ENCODE measurements at regions not wholly inside any gene's neighbourhood (a gene's known extent, or its start where the extent isn't known, plus 50 kb on each side); places are given as distances from the start of the nearest gene placed in this dataset.

- Histone ChIP-seq H3K56ac (replicated peaks; ENCODE audit: insufficient read length, low read depth, low read length) (no peak overlapping the region), H3K79me1 (ENCODE audit: low read depth, low read length) (no peaks in the 10 kb centered on the region), H2BK5ac (ENCODE audit: low read depth, low read length) (no peak overlapping the region), H3K27ac (ENCODE audit: low read depth, low read length) (no peak overlapping the region), H2AK5ac (ENCODE audit: low read depth, low read length) (no peak overlapping the region), H3K23ac (ENCODE audit: insufficient read length) (no peak overlapping the region), H3K36me3 (ENCODE audit: control insufficient read depth in 2 of 4, insufficient read depth in 4 of 4, low read length in 3 of 4) (no peaks in the 10 kb centered on the region), H2AFZ (ENCODE audit: low read length) (no peak overlapping the region), H3K4ac (replicated peaks; ENCODE audit: insufficient read length, low read depth, low read length) (no peak overlapping the region), H4K91ac (replicated peaks; ENCODE audit: insufficient read length, low read length) (no peak overlapping the region), H3K18ac (ENCODE audit: extremely low read depth, low read length) (no peak overlapping the region), H3K23me2 (ENCODE audit: low read depth, low read length) (no peaks in the 10 kb centered on the region), H3K9ac (replicated peaks in 1 of 4; ENCODE audit: extremely low read depth in 1 of 4, low read depth in 3 of 4, low read length in 3 of 4) (no peak overlapping the region), H3K4me1 (replicated peaks in 1 of 4; ENCODE audit: control insufficient read depth in 3 of 4, insufficient read depth in 4 of 4, low read length in 3 of 4) (no peaks in the 10 kb centered on the region), H3K4me3 (ENCODE audit: extremely low read depth in 1 of 4, insufficient read depth in 2 of 4, low read depth in 3 of 4, low read length in 4 of 4) (no peak overlapping the region), H3K79me2 (ENCODE audit: control insufficient read depth in 1 of 2, insufficient read depth in 2 of 2, low read length in 2 of 2) (no peaks in the 10 kb centered on the region), H4K20me1 (replicated peaks in 1 of 2; ENCODE audit: control insufficient read depth in 1 of 2, insufficient read depth in 2 of 2, low read length in 2 of 2) (no peaks in the 10 kb centered on the region), H3K27me3 (replicated peaks in 1 of 4; ENCODE audit: control insufficient read depth in 3 of 4, extremely low read depth in 1 of 4, insufficient read depth in 3 of 4, low read length in 3 of 4) (no peaks in the 10 kb centered on the region), H3K4me2 (ENCODE audit: insufficient read depth in 1 of 2, low read depth in 2 of 2, low read length in 2 of 2) (no peak overlapping the region), H3K14ac (ENCODE audit: insufficient read length) (no peak overlapping the region), H2BK20ac (ENCODE audit: low read length) (no peak overlapping the region), H3K9me3 (ENCODE audit: insufficient read depth in 2 of 2, low read depth in 1 of 2, low read length in 1 of 2) (no peaks in the 10 kb centered on the region), H4K5ac (ENCODE audit: insufficient read length, low read depth, low read length) (no peak overlapping the region), H2BK15ac (ENCODE audit: low read length) (no peak overlapping the region), H4K8ac (ENCODE audit: extremely low read depth, insufficient read depth, low read length) (no peak overlapping the region), H2BK120ac (replicated peaks; ENCODE audit: low read depth, low read length) (no peak overlapping the region), H2BK12ac (ENCODE audit: low read depth, low read length) (no peak overlapping the region)
- FAIRE-seq (no peak), DNase-seq (ENCODE audit: low read depth in 1 of 2, low spot score in 2 of 2) (no peak)
- POLR2A ChIA-PET (ENCODE audit: partially characterized antibody), result no interaction called here
- no peak for TF ChIP-seq EP300 (IDR thresholded peaks at IDR 0.05; ENCODE audit: borderline replicate concordance in 1 of 2, low read depth in 2 of 2, low read length in 2 of 2)
- TF ChIP-seq CBX5 (IDR thresholded peaks at IDR 0.05; ENCODE audit: low read depth, low read length), result no peak
- TF ChIP-seq E2F6 (IDR thresholded peaks at IDR 0.05), result no peak
- no peak for TF ChIP-seq BACH1 (IDR thresholded peaks at IDR 0.05; ENCODE audit: low read length)
- no peak for TF ChIP-seq TAF7 (optimal IDR thresholded peaks at IDR 0.05; ENCODE audit: borderline replicate concordance, low read depth, low read length)
- no peak for TF ChIP-seq TEAD4 (IDR thresholded peaks at IDR 0.05; ENCODE audit: low read depth, low read length)
- TF ChIP-seq MAFK (IDR thresholded peaks at IDR 0.05; ENCODE audit: low read depth, low read length), result no peak
- no peak for TF ChIP-seq RBBP5 (IDR thresholded peaks at IDR 0.05; ENCODE audit: borderline replicate concordance, low read depth, low read length)
- TF ChIP-seq SRF (IDR thresholded peaks at IDR 0.05; ENCODE audit: low read depth, low read length), result no peak
- TF ChIP-seq KDM4A (IDR thresholded peaks at IDR 0.05; ENCODE audit: low read depth, low read length, severe bottlenecking), result no peak
- CTCF ChIA-PET (ENCODE audit: partially characterized antibody), result no interaction called here
- WGBS, 2 experiments (ENCODE audit: extremely low coverage in 1 of 2, insufficient coverage in 1 of 2, insufficient read length in 1 of 2, insufficient replicate concordance in 2 of 2, low coverage in 1 of 2, low lambda C conversion rate in 2 of 2, missing lambda C conversion rate in 1 of 2), result 97% methylated on average over 4 of the region's 4 CpGs; no CpG with 5 or more reads in 1 of the 2 experiments
Observed at GRCh38 chr13:93025984-93026383, 200.6 kb upstream of the GPC6 start.
